ENCODE measurements at regions not wholly inside any gene's neighbourhood (a gene's known extent, or its start where the extent isn't known, plus 50 kb on each side); places are given as distances from the start of the nearest gene placed in this dataset.

DNA sequence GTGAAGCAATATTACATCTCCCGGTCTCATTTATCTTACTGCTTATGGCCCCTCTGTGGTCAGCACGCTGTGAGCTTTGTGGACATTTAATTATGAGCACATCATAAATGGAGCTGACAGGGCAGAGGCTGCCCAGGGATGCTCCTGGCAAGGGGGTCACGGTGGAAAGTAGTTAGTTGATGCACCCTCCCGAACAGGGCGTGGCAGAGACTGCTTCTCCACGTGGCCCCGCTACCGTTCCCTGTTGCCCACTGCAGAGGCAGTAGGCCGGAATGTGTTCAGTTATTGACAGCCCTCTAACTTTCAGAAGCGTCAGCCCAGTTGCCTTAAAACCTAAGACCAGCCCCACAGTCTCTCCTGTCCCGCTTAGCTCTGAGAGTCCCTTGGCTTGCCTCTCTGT is 180.3 kb upstream of the ZNF507 start:
- H3K27me3 ChIP-seq (ENCODE audit: low read depth), result peaks cover 18% of the 10 kb centered on the region
- H3K4me1 ChIP-seq, result no peaks in the 10 kb centered on the region
- ATAC-seq, result no peak
- no peak overlapping the region for H3K4me3 ChIP-seq
- no peak overlapping the region for H3K27ac ChIP-seq
- H3K36me3 ChIP-seq, result no peaks in the 10 kb centered on the region
- no peaks in the 10 kb centered on the region for H3K9me3 ChIP-seq
- no peak for DNase-seq
- TF ChIP-seq, protein P1, sequence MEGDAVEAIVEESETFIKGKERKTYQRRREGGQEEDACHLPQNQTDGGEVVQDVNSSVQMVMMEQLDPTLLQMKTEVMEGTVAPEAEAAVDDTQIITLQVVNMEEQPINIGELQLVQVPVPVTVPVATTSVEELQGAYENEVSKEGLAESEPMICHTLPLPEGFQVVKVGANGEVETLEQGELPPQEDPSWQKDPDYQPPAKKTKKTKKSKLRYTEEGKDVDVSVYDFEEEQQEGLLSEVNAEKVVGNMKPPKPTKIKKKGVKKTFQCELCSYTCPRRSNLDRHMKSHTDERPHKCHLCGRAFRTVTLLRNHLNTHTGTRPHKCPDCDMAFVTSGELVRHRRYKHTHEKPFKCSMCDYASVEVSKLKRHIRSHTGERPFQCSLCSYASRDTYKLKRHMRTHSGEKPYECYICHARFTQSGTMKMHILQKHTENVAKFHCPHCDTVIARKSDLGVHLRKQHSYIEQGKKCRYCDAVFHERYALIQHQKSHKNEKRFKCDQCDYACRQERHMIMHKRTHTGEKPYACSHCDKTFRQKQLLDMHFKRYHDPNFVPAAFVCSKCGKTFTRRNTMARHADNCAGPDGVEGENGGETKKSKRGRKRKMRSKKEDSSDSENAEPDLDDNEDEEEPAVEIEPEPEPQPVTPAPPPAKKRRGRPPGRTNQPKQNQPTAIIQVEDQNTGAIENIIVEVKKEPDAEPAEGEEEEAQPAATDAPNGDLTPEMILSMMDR (IDR thresholded peaks at IDR 0.05), result no peak
- intact Hi-C loops (cut with DNase I), result no loop called here

DNA sequence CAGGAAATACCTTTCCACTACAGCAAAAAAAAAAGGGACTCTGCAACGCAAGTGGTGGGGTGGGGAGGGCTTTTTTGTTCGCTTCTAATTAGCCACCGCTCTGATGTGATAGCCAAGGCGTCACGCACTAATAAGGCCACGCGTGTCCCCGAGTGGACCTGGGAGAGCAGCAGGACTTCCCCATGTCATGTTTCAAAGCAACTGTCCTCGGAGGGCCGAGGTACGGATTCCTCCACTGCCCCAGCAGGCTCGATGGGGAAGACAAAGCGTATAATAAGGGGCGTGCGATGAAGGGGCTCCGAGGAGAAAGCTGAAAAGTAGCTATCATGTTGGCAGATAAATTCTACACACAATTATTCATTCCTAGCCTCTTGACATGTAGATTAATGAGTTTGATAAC is 179.7 kb upstream of the ZNF507 start:
- H3K27ac ChIP-seq, result no peak overlapping the region
- no peaks in the 10 kb centered on the region for H3K36me3 ChIP-seq
- no peaks in the 10 kb centered on the region for H3K9me3 ChIP-seq
- intact Hi-C loops (cut with DNase I), result no loop called here
- peaks cover 18% of the 10 kb centered on the region for H3K27me3 ChIP-seq (ENCODE audit: low read depth)
- no peaks in the 10 kb centered on the region for H3K4me1 ChIP-seq
- ATAC-seq, result no peak
- no peak overlapping the region for H3K4me3 ChIP-seq
- no peak for DNase-seq
- TF ChIP-seq, protein P1 (IDR thresholded peaks at IDR 0.05), result no peak

DNA sequence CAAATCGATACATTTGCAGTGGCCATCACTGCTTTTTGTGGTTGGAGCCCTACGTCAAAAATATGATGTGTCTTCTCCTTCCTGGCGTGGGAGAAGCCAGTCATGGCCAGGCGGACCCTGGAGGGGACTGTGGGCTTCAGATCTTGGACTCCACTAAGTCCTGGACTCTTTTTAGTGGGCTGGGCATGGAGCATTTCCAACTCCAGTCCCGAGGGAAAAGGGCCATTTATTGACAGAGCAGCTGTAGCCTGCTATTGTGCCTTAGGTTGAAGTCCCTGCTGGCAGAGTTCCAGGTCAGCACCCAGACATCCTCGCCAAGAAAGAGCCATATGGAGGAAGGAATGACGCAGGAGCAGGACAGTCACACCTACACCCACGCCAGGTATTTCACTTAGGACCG is 179.2 kb upstream of the ZNF507 start:
- no peak for ATAC-seq
- Histone ChIP-seq H3K4me3 (no peak overlapping the region), H3K27me3 (ENCODE audit: low read depth) (peaks cover 18% of the 10 kb centered on the region), H3K36me3 (no peaks in the 10 kb centered on the region), H3K27ac (no peak overlapping the region), H3K4me1 (no peaks in the 10 kb centered on the region), H3K9me3 (no peaks in the 10 kb centered on the region)
- intact Hi-C loops (cut with DNase I), result no loop called here
- TF ChIP-seq, protein P1 (IDR thresholded peaks at IDR 0.05), result no peak
- DNase-seq, result no peak

DNA sequence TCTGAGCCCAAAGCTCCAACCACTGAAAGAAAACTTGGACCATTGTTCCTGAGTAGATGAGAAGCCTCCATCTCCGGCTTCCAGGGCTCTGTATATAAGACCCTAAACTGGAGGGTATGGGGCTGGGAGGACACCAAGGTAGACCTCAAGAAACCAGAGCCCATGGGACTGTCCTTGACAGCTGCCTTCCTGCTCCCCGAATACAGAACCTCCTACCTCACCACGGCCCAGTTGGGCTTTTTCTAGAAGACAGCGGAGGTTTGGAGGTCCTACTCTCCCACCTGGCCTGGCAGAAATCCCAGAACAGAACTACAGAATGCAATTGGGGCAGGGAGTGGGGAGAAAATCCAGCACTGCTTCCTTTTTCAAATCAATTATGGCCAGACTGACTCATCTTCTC is 177.3 kb upstream of the ZNF507 start:
- DNase-seq (no peak), ATAC-seq (no peak)
- H3K9me3 ChIP-seq, result no peaks in the 10 kb centered on the region
- peaks cover 18% of the 10 kb centered on the region for H3K27me3 ChIP-seq (ENCODE audit: low read depth)
- TF ChIP-seq, protein P1 (IDR thresholded peaks at IDR 0.05), result no peak
- H3K4me1 ChIP-seq, result no peaks in the 10 kb centered on the region
- H3K36me3 ChIP-seq, result no peaks in the 10 kb centered on the region
- intact Hi-C loops (cut with DNase I), result no loop called here
- no peak overlapping the region for H3K4me3 ChIP-seq
- no peak overlapping the region for H3K27ac ChIP-seq

DNA sequence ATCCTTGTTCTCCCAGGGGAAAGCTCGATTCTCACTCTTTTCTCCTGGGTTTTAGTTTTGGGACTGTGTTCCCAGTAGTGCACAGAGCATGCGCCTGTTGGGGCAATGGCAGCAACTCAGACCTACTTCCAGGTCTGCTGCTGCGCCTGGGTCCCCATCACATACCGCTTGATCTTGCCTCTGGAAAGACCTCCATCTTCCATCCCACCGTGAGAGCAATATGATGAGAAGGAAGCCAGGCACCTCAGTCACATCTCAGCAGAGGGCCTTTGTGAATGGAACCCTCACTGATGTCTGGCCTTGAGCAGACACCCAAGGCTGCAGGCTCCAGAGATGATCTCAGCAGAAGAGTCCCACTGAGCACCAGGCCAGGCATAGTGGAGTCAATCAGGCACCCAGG is 176.8 kb upstream of the ZNF507 start:
- Histone ChIP-seq H3K27ac (no peak overlapping the region), H3K27me3 (ENCODE audit: low read depth) (peaks cover 18% of the 10 kb centered on the region), H3K4me3 (no peak overlapping the region), H3K4me1 (no peaks in the 10 kb centered on the region), H3K36me3 (no peaks in the 10 kb centered on the region), H3K9me3 (no peaks in the 10 kb centered on the region)
- DNase-seq (no peak), ATAC-seq (no peak)
- TF ChIP-seq, protein P1 (IDR thresholded peaks at IDR 0.05), result no peak
- intact Hi-C loops (cut with DNase I), result no loop called here

DNA sequence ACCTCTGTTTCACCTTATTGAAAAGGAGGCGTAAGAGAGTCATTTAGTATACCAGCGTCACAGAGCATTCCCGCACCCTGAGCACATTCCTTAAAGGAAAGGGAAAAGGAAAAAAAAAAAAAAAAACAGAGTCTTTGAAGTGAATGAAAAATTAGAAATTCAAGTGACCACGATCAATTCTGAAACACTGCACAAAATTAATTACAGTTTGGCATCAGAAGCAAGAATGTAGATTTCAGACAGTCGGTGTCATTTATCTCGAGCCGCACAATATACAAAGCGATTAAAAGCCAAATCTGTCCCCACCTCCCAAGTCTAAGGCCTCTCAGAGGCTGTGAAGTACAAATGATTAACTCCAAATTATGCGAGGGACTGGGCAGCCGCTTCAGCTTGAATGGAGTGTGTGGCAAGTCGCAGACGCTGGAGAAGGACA is 173.7 kb upstream of the ZNF507 start:
- no peaks in the 10 kb centered on the region for H3K9me3 ChIP-seq
- H3K27ac ChIP-seq, result no peak overlapping the region
- DNase-seq (no peak), ATAC-seq (no peak)
- H3K4me1 ChIP-seq, result no peaks in the 10 kb centered on the region
- H3K27me3 ChIP-seq (ENCODE audit: low read depth), result peaks cover 7% of the 10 kb centered on the region
- intact Hi-C loops (cut with DNase I), result no loop called here
- H3K36me3 ChIP-seq, result no peaks in the 10 kb centered on the region
- H3K4me3 ChIP-seq, result no peak overlapping the region
- TF ChIP-seq, protein P1 (IDR thresholded peaks at IDR 0.05), result no peak

All from lower lobe of right lung (tissue), 2 donors.